ENCODE measurements at regions not wholly inside any gene's neighbourhood (a gene's known extent, or its start where the extent isn't known, plus 50 kb on each side); places are given as distances from the start of the nearest gene placed in this dataset.

DNA sequence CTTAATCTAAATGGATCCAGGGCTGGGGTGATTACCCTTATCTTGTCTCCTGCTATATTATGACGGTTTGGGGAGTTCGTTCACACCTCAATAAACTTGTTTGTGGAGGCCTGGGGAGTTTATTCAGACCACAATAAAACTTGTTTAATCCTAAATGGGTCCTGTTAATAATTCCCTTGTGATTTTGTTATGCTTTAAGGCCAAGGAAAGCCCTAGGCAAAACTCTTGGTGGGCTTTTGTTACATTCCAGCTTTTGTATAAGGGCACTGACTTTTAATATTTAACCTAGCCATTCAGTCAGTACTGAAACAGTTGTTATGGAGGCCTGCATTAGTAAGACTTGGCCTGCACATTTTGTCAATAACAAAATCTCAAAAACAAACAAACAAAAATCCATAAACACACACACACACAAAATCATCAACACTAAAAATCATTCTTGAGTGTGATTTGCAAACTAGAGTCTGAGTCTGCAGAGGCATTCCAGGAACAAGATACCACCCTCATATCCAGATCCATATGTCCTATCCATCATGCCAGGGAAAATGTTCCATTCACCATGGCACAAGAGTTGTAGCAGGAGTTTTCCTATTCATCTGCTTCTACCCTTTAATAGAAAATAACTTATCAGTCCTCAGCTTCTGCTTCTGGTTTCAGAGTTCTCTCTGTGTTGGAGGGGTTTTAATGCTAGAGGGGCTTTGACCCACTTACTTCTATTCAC lies 421.7 kb downstream of the AGTPBP1 start:
- TF ChIP-seq, protein P1, sequence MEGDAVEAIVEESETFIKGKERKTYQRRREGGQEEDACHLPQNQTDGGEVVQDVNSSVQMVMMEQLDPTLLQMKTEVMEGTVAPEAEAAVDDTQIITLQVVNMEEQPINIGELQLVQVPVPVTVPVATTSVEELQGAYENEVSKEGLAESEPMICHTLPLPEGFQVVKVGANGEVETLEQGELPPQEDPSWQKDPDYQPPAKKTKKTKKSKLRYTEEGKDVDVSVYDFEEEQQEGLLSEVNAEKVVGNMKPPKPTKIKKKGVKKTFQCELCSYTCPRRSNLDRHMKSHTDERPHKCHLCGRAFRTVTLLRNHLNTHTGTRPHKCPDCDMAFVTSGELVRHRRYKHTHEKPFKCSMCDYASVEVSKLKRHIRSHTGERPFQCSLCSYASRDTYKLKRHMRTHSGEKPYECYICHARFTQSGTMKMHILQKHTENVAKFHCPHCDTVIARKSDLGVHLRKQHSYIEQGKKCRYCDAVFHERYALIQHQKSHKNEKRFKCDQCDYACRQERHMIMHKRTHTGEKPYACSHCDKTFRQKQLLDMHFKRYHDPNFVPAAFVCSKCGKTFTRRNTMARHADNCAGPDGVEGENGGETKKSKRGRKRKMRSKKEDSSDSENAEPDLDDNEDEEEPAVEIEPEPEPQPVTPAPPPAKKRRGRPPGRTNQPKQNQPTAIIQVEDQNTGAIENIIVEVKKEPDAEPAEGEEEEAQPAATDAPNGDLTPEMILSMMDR (IDR thresholded peaks at IDR 0.05 in 8 of 11, conservative IDR thresholded peaks at IDR 0.05 in 3 of 11), result no peak
- TF ChIP-seq POLR2A (IDR thresholded peaks at IDR 0.05), result no peak

All from spleen (tissue), 7 donors.